ENCODE measurements at regions not wholly inside any gene's neighbourhood (a gene's known extent, or its start where the extent isn't known, plus 50 kb on each side); places are given as distances from the start of the nearest gene placed in this dataset.

GRCh38 chr5:142446131-142446959 is 121.5 kb upstream of the SPRY4 start:
- Mint-ChIP-seq H3K4me1 (no peaks in the 10 kb centered on the region), H3K36me3 (ENCODE audit: low read depth) (no peaks in the 10 kb centered on the region), H3K27me3 (peaks cover 14% of the 10 kb centered on the region), H3K27ac (no peak overlapping the region), H3K4me3 (no peak overlapping the region), H3K9me3 (peaks cover 11% of the 10 kb centered on the region)
- ATAC-seq (ENCODE audit: low read depth): no peak
- POLR2A ChIA-PET: no interaction called here
- intact Hi-C loops (cut with micrococcal nuclease): no loop called here
- TF ChIP-seq CTCF (IDR thresholded peaks at IDR 0.05): no peak
- CTCF ChIA-PET: no interaction called here
- DNase-seq: no peak

- DNase-seq: no peak
These were observed 120.4 kb upstream of the SPRY4 start for GRCh38 chr5:142445266-142445665.

GRCh38 chr5:142441616-142442015 is 116.8 kb upstream of the SPRY4 start:
- ChIA-PET POLR2A (no interaction called here), CTCF (no interaction called here)
- DNase-seq (no peak), ATAC-seq (ENCODE audit: low read depth) (no peak)
- Mint-ChIP-seq H3K36me3 (ENCODE audit: low read depth) (no peaks in the 10 kb centered on the region), H3K27me3 (peaks cover 17% of the 10 kb centered on the region), H3K4me1 (peaks cover 6% of the 10 kb centered on the region), H3K9me3 (no peaks in the 10 kb centered on the region), H3K27ac (no peak overlapping the region), H3K4me3 (no peak overlapping the region)
- TF ChIP-seq CTCF (IDR thresholded peaks at IDR 0.05): no peak
- intact Hi-C loops (cut with micrococcal nuclease): no loop called here

More at GRCh38 chr5:142445266-142445665, 120.4 kb upstream of the SPRY4 start:
- ChIA-PET POLR2A (interaction anchor here (0.5 kb wide), 1 partner anchor 23 kb away, joined by 3 read pairs; no protein-coding TSS in a partner anchor), CTCF (no interaction called here)
- intact Hi-C loops (cut with micrococcal nuclease): no loop called here
- no peak overlapping the region for H3K27ac Mint-ChIP-seq
- no peak for ATAC-seq (ENCODE audit: low read depth)
- H3K27me3 Mint-ChIP-seq: peaks cover 18% of the 10 kb centered on the region
- H3K4me1 Mint-ChIP-seq: no peaks in the 10 kb centered on the region
- no peak for TF ChIP-seq CTCF (IDR thresholded peaks at IDR 0.05)
- peaks cover 4% of the 10 kb centered on the region for H3K9me3 Mint-ChIP-seq
- no peaks in the 10 kb centered on the region for H3K36me3 Mint-ChIP-seq (ENCODE audit: low read depth)
- H3K4me3 Mint-ChIP-seq: no peak overlapping the region

GRCh38 chr5:142439207-142439860 is 114.5 kb upstream of the SPRY4 start:
- Mint-ChIP-seq H3K27ac (no peak overlapping the region), H3K4me3 (no peak overlapping the region), H3K36me3 (ENCODE audit: low read depth) (no peaks in the 10 kb centered on the region), H3K27me3 (peaks cover 17% of the 10 kb centered on the region), H3K4me1 (peaks cover 6% of the 10 kb centered on the region), H3K9me3 (no peaks in the 10 kb centered on the region)
- no peak for TF ChIP-seq CTCF (IDR thresholded peaks at IDR 0.05)
- intact Hi-C loops (cut with micrococcal nuclease): no loop called here
- no peak for DNase-seq
- ChIA-PET POLR2A (no interaction called here), CTCF (no interaction called here)
- ATAC-seq (ENCODE audit: low read depth): no peak

- POLR2A ChIA-PET: interaction anchor here (0.7 kb wide), 1 partner anchor 446 kb away, joined by 9 read pairs; no protein-coding TSS in a partner anchor
- ATAC-seq (ENCODE audit: low read depth): no peak
- Mint-ChIP-seq H3K27me3 (peaks cover 17% of the 10 kb centered on the region), H3K4me1 (peaks cover 9% of the 10 kb centered on the region), H3K9me3 (no peaks in the 10 kb centered on the region), H3K27ac (no peak overlapping the region), H3K4me3 (no peak overlapping the region), H3K36me3 (ENCODE audit: low read depth) (no peaks in the 10 kb centered on the region)
- CTCF ChIA-PET: no interaction called here
- no peak for TF ChIP-seq CTCF (IDR thresholded peaks at IDR 0.05)
- intact Hi-C loops (cut with micrococcal nuclease): no loop called here
- DNase-seq: no peak
These were observed 113.8 kb upstream of the SPRY4 start for GRCh38 chr5:142438573-142438972.

Measured in activated B cell treated with CpG ODN at 0.5 μM for 24 hours (primary cell).